ENCODE measurements at regions not wholly inside any gene's neighbourhood (a gene's known extent, or its start where the extent isn't known, plus 50 kb on each side); places are given as distances from the start of the nearest gene placed in this dataset.

DNA sequence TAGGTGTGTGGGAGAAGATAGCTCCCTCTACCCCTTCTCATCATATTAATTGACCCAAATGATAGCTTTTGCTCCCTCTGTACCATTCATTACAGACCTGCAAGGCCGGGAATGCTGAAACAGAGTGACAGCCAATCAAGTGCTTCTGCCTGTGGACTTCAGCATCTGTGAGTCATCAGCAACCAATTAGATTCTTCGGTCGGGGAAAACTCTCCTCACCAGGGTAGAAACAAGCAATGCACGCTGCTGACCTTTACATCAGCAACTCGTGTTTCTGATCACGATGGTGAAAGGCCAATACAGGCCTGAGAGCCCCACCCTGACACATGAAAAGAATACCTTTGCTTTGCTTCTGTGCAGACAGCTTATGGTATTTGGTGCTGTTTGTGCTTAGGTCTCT, 347.2 kb upstream of the DDX53 start (continued):
- no peak for TF ChIP-seq SNIP1 (IDR thresholded peaks at IDR 0.05; ENCODE audit: low read depth)

DNA sequence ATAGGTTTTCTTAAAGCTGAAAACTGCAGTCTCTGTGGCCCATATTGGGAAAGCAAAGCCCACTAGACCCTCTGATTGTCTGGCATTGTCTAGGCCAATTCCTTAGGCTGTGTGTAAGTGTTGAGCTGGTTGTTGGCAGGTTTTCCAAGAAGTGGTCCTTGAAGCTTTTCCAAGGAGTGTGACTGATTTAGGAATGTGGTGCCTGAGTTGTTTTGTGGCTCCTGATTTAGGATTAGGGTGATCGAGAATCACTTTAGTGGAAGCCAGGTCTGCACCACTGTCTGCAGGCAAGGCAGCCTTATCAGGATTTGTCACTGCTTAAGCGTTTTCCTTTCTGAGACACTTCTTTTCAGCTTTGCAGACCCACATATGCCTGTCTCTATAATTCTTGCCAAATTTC, 339.0 kb upstream of the DDX53 start:
- POLR2A ChIA-PET: no interaction called here
- no peaks in the 10 kb centered on the region for H3K27me3 ChIP-seq (ENCODE audit: control insufficient read depth in 2 of 2, insufficient read depth in 2 of 2, low read length in 2 of 2)
- H3K9ac ChIP-seq (ENCODE audit: insufficient read depth in 1 of 2, low read depth in 2 of 2, low read length in 2 of 2): no peak overlapping the region
- in situ Hi-C loops (cut with MboI) (no loop called here), intact Hi-C loops (cut with micrococcal nuclease) (no loop called here)
- no peaks in the 10 kb centered on the region for H3K79me2 ChIP-seq (ENCODE audit: control insufficient read depth, insufficient read depth, low read length)
- H3K9me1 ChIP-seq (ENCODE audit: control insufficient read depth, insufficient read depth, low read length): no peaks in the 10 kb centered on the region
- no peak overlapping the region for H2AFZ ChIP-seq (ENCODE audit: low read depth, low read length)
- no peaks in the 10 kb centered on the region for H3K4me1 ChIP-seq (replicated peaks in 1 of 2; ENCODE audit: control insufficient read depth in 2 of 2, insufficient read depth in 2 of 2, low read length in 2 of 2)
- H4K20me1 ChIP-seq (replicated peaks; ENCODE audit: control insufficient read depth, insufficient read depth, low read length): no peaks in the 10 kb centered on the region
- FAIRE-seq (no peak), ATAC-seq (no peak), DNase-seq (ENCODE audit: extremely low read depth in 1 of 4, low spot score in 3 of 4) (no peak)
- no TSS peak for BruUV-seq (replicated peaks)
- H3K9me3 ChIP-seq (replicated peaks; ENCODE audit: control insufficient read depth, insufficient read depth, low read depth, low read length): no peaks in the 10 kb centered on the region
- no peak overlapping the region for H3K27ac ChIP-seq (ENCODE audit: extremely low read depth, low read depth, low read length)
- TF ChIP-seq KAT2B (IDR thresholded peaks at IDR 0.05; ENCODE audit: low read depth, low read length) (no peak), ZNF23 (CRISPR knock-in tag; IDR thresholded peaks at IDR 0.05) (no peak), HNRNPK (IDR thresholded peaks at IDR 0.05; ENCODE audit: low read depth, low read length, poor library complexity, severe bottlenecking) (no peak), ZBED1 (IDR thresholded peaks at IDR 0.05) (no peak), RBM14 (IDR thresholded peaks at IDR 0.05; ENCODE audit: borderline replicate concordance, insufficient read depth, low read depth, low read length) (no peak), SRSF3 (IDR thresholded peaks at IDR 0.05; ENCODE audit: insufficient read depth, low read length) (no peak), HDAC8 (tag; IDR thresholded peaks at IDR 0.05) (no peak)
- TF ChIP-seq, protein P1, sequence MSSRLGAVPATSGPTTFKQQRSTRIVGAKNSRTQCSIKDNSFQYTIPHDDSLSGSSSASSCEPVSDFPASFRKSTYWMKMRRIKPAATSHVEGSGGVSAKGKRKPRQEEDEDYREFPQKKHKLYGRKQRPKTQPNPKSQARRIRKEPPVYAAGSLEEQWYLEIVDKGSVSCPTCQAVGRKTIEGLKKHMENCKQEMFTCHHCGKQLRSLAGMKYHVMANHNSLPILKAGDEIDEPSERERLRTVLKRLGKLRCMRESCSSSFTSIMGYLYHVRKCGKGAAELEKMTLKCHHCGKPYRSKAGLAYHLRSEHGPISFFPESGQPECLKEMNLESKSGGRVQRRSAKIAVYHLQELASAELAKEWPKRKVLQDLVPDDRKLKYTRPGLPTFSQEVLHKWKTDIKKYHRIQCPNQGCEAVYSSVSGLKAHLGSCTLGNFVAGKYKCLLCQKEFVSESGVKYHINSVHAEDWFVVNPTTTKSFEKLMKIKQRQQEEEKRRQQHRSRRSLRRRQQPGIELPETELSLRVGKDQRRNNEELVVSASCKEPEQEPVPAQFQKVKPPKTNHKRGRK (tag; IDR thresholded peaks at IDR 0.05): no peak
- TF ChIP-seq, protein P2, sequence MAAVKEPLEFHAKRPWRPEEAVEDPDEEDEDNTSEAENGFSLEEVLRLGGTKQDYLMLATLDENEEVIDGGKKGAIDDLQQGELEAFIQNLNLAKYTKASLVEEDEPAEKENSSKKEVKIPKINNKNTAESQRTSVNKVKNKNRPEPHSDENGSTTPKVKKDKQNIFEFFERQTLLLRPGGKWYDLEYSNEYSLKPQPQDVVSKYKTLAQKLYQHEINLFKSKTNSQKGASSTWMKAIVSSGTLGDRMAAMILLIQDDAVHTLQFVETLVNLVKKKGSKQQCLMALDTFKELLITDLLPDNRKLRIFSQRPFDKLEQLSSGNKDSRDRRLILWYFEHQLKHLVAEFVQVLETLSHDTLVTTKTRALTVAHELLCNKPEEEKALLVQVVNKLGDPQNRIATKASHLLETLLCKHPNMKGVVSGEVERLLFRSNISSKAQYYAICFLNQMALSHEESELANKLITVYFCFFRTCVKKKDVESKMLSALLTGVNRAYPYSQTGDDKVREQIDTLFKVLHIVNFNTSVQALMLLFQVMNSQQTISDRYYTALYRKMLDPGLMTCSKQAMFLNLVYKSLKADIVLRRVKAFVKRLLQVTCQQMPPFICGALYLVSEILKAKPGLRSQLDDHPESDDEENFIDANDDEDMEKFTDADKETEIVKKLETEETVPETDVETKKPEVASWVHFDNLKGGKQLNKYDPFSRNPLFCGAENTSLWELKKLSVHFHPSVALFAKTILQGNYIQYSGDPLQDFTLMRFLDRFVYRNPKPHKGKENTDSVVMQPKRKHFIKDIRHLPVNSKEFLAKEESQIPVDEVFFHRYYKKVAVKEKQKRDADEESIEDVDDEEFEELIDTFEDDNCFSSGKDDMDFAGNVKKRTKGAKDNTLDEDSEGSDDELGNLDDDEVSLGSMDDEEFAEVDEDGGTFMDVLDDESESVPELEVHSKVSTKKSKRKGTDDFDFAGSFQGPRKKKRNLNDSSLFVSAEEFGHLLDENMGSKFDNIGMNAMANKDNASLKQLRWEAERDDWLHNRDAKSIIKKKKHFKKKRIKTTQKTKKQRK (IDR thresholded peaks at IDR 0.05; ENCODE audit: borderline replicate concordance, low read depth, low read length): no peak
- TF ChIP-seq, protein P3, sequence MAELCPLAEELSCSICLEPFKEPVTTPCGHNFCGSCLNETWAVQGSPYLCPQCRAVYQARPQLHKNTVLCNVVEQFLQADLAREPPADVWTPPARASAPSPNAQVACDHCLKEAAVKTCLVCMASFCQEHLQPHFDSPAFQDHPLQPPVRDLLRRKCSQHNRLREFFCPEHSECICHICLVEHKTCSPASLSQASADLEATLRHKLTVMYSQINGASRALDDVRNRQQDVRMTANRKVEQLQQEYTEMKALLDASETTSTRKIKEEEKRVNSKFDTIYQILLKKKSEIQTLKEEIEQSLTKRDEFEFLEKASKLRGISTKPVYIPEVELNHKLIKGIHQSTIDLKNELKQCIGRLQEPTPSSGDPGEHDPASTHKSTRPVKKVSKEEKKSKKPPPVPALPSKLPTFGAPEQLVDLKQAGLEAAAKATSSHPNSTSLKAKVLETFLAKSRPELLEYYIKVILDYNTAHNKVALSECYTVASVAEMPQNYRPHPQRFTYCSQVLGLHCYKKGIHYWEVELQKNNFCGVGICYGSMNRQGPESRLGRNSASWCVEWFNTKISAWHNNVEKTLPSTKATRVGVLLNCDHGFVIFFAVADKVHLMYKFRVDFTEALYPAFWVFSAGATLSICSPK (IDR thresholded peaks at IDR 0.05; ENCODE audit: borderline replicate concordance): no peak
- no peak overlapping the region for H3K4me3 ChIP-seq
- CTCF ChIA-PET (ENCODE audit: low intra/inter-chr PET ratio): no interaction called here
- 0% methylated on average over 2 of the region's 2 CpGs for WGBS (ENCODE audit: insufficient coverage, low coverage, missing lambda C conversion rate)
- no peaks in the 10 kb centered on the region for H3K36me3 ChIP-seq (ENCODE audit: control insufficient read depth, insufficient read depth, low read length)
- no peak overlapping the region for H3K4me2 ChIP-seq (ENCODE audit: insufficient read depth, low read length)
